WTC11 (cell line): ENCODE measurements at regions not wholly inside any gene's neighbourhood (a gene's known extent, or its start where the extent isn't known, plus 50 kb on each side); places are given as distances from the start of the nearest gene placed in this dataset.

Source experiments
- FOXJ3 ChIP-seq: sonication (generic); formaldehyde crosslinking; IDR thresholded peaks from 2 replicates; pipeline ENCODE4 v1.9.0; 2021; ENCODE audit warnings: missing genetic modification reagents, mild to moderate bottlenecking, borderline replicate concordance
- NFYB ChIP-seq: sonication (generic); formaldehyde crosslinking; conservative IDR thresholded peaks from 2 replicates; pipeline ENCODE4 v1.8.0; 2022; ENCODE audit warnings: low read depth, missing genetic modification reagents
- NR3C1 ChIP-seq: sonication (generic); formaldehyde crosslinking; conservative IDR thresholded peaks from 2 replicates; pipeline ENCODE4 v1.8.1; 2023; ENCODE audit warnings: low read depth, mild to moderate bottlenecking, missing genetic modification reagents
- PRRX2 ChIP-seq: fragments of 250-450 bp; sonication (Bioruptor Pico); IDR thresholded peaks from 2 replicates; pipeline ENCODE4 v1.8.0; 2021; ENCODE audit warnings: mild to moderate bottlenecking
- RELA ChIP-seq: sonication (generic); formaldehyde crosslinking; IDR thresholded peaks from 2 replicates; pipeline ENCODE4 v1.8.1; 2022; ENCODE audit warnings: missing genetic modification reagents, mild to moderate bottlenecking, borderline replicate concordance
- TEAD4 ChIP-seq: sonication (generic); formaldehyde crosslinking; IDR thresholded peaks from 2 replicates; pipeline ENCODE4 v1.8.0; 2022; ENCODE audit warnings: mild to moderate bottlenecking, missing genetic modification reagents
- TF ChIP-seq, protein P1 (sequence below): fragments of 200-600 bp; IDR thresholded peaks from 2 replicates; pipeline ENCODE4 v1.8.0; 2022; ENCODE audit warnings: antibody characterized with exemption
- TF ChIP-seq, protein P2 (sequence below): fragments of 250-450 bp; sonication (Bioruptor Pico); IDR thresholded peaks from 2 replicates; pipeline ENCODE4 v1.9.0; 2021; ENCODE audit warnings: mild to moderate bottlenecking, borderline replicate concordance

- TF ChIP-seq RELA (no peak), NR3C1 (CRISPR knock-in tag) (no peak), TEAD4 (CRISPR knock-in tag) (no peak), FOXJ3 (CRISPR knock-in tag) (no peak), PRRX2 (CRISPR knock-in tag) (no peak), NFYB (no peak)
- TF ChIP-seq, protein P1, sequence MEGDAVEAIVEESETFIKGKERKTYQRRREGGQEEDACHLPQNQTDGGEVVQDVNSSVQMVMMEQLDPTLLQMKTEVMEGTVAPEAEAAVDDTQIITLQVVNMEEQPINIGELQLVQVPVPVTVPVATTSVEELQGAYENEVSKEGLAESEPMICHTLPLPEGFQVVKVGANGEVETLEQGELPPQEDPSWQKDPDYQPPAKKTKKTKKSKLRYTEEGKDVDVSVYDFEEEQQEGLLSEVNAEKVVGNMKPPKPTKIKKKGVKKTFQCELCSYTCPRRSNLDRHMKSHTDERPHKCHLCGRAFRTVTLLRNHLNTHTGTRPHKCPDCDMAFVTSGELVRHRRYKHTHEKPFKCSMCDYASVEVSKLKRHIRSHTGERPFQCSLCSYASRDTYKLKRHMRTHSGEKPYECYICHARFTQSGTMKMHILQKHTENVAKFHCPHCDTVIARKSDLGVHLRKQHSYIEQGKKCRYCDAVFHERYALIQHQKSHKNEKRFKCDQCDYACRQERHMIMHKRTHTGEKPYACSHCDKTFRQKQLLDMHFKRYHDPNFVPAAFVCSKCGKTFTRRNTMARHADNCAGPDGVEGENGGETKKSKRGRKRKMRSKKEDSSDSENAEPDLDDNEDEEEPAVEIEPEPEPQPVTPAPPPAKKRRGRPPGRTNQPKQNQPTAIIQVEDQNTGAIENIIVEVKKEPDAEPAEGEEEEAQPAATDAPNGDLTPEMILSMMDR: no peak
- TF ChIP-seq, protein P2, sequence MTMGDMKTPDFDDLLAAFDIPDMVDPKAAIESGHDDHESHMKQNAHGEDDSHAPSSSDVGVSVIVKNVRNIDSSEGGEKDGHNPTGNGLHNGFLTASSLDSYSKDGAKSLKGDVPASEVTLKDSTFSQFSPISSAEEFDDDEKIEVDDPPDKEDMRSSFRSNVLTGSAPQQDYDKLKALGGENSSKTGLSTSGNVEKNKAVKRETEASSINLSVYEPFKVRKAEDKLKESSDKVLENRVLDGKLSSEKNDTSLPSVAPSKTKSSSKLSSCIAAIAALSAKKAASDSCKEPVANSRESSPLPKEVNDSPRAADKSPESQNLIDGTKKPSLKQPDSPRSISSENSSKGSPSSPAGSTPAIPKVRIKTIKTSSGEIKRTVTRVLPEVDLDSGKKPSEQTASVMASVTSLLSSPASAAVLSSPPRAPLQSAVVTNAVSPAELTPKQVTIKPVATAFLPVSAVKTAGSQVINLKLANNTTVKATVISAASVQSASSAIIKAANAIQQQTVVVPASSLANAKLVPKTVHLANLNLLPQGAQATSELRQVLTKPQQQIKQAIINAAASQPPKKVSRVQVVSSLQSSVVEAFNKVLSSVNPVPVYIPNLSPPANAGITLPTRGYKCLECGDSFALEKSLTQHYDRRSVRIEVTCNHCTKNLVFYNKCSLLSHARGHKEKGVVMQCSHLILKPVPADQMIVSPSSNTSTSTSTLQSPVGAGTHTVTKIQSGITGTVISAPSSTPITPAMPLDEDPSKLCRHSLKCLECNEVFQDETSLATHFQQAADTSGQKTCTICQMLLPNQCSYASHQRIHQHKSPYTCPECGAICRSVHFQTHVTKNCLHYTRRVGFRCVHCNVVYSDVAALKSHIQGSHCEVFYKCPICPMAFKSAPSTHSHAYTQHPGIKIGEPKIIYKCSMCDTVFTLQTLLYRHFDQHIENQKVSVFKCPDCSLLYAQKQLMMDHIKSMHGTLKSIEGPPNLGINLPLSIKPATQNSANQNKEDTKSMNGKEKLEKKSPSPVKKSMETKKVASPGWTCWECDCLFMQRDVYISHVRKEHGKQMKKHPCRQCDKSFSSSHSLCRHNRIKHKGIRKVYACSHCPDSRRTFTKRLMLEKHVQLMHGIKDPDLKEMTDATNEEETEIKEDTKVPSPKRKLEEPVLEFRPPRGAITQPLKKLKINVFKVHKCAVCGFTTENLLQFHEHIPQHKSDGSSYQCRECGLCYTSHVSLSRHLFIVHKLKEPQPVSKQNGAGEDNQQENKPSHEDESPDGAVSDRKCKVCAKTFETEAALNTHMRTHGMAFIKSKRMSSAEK (CRISPR knock-in tag): no peak
These were observed 1396.4 kb downstream of the EFNB2 start for GRCh38 chr13:105139048-105139379.
